H7 (cell line): ENCODE measurements at regions not wholly inside any gene's neighbourhood (a gene's known extent, or its start where the extent isn't known, plus 50 kb on each side); places are given as distances from the start of the nearest gene placed in this dataset.
"Not testable (repeated sequence)": the region's sequence is repeated elsewhere in the genome, so short reads cannot be mapped to it uniquely, and the experiment has no call there.

Experiments used
- DNase-seq: peaks from one replicate; pipeline ENCODE4 v3.0.0; 2012
- H3K27me3 ChIP-seq: 2 replicates; pipeline ENCODE4 v1.6.0; 2011; ENCODE audit warnings: mild to moderate bottlenecking, low read length; ENCODE audit not compliant: control insufficient read depth, insufficient read depth
- H3K36me3 ChIP-seq: replicated peaks from 2 replicates; pipeline ENCODE4 v1.5.1; 2011; ENCODE audit warnings: low read length; ENCODE audit not compliant: control insufficient read depth, insufficient read depth
- H3K4me3 ChIP-seq: 2 replicates; pipeline ENCODE4 v1.5.1; 2011; ENCODE audit warnings: low read depth, mild to moderate bottlenecking, control low read depth, low read length, moderate library complexity; ENCODE audit not compliant: insufficient read depth

DNA sequence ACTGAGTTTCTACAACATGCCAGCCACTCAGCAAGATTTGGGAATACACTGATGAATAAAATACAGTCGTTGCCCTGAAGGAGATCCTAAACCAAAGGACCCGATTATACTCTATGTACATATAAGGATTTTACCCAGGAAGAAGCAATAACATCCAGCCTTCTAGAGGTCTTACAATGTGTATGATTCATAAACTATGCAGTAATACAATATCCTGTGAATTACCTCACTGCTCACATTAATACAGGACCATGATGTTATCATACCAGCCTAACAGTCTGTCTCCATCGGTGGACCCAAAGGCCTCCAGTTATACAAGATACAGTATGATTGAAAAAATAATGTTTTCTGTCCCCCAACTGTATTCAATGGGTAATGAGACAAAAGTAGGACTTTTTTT, 310.5 kb upstream of the TRPM3 start:
- H3K4me3 ChIP-seq: no peak overlapping the region

DNA sequence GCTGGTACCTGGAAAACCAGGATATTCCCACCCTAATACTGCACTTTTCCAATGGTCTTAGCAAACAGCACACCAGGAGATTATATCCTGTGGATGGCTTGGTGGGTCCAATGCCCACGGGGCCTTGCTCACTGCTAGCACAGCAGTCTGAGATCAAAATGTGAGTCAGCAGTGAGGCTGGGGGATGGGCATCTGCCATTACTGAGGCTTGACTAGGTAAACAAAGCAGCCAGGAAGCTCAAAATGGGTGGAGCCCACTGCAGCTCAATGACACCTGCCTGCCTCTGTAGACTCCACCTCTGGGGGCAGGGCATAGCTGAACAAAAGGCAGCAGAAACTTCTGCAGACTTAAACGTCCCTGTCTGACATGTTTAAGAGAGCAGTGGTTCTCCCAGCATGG, 285.9 kb upstream of the TRPM3 start:
- not testable (repeated sequence) for H3K27me3 ChIP-seq, H3K36me3 ChIP-seq, H3K4me3 ChIP-seq, DNase-seq

More for the DNA sequence above, 310.5 kb upstream of the TRPM3 start:
- DNase-seq: no peak
- Histone ChIP-seq H3K27me3 (no peaks in the 10 kb centered on the region), H3K36me3 (no peaks in the 10 kb centered on the region)

- DNase-seq: no peak
- Histone ChIP-seq H3K4me3 (no peak overlapping the region), H3K36me3 (no peaks in the 10 kb centered on the region), H3K27me3 (no peaks in the 10 kb centered on the region)
These were observed 281.7 kb upstream of the TRPM3 start for GRCh38 chr9:71403106-71403505.

DNA sequence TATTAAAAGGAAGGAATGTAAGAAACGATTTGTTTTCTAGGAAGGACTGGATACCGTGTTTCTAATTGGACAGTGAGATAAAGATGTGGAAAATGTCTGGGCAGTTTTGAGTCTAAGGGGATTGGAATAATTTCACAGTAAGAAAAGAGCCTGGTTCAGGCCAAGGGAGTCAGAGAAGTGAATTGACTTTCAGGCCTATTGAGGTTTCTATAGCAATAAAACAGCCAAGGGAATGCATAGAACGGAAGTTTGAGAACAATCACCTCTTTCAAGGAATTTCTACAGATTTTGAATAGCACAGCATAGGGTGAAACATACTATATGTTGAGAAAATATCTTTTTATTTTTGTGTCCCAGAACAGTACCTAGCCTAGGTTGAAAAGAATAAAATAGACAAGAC, 271.6 kb upstream of the TRPM3 start:
- no peaks in the 10 kb centered on the region for H3K36me3 ChIP-seq
- no peaks in the 10 kb centered on the region for H3K27me3 ChIP-seq
- no peak overlapping the region for H3K4me3 ChIP-seq
- no peak for DNase-seq

DNA sequence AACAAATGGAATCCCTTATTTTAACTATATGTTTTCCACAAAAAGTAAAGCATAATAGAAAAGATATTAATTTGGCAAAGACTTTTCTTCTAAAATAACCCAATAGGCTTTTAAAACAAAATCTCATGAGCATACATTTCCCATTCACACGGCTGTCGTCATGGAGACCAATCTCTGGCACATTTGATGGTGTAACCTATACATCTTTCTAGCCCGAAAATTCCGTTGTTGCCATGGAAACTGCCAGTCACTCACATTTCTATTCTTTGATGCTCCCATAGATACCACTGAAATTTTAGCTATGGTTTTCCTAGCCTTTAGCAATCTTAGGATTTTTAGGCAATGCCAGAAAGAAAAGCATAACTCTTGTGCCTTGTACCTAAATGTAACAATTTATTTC, 262.9 kb upstream of the TRPM3 start:
- H3K27me3 ChIP-seq: no peaks in the 10 kb centered on the region
- H3K36me3 ChIP-seq: no peaks in the 10 kb centered on the region
- no peak overlapping the region for H3K4me3 ChIP-seq
- DNase-seq: no peak

- DNase-seq: peak; percentile 13
- Histone ChIP-seq H3K27me3 (no peaks in the 10 kb centered on the region), H3K4me3 (no peak overlapping the region), H3K36me3 (no peaks in the 10 kb centered on the region)
These were observed 262.0 kb upstream of the TRPM3 start for GRCh38 chr9:71383308-71383940.

GRCh38 chr9:71368157-71368556, 246.7 kb upstream of the TRPM3 start:
- Histone ChIP-seq H3K36me3 (no peaks in the 10 kb centered on the region), H3K27me3 (no peaks in the 10 kb centered on the region), H3K4me3 (no peak overlapping the region)
- DNase-seq: peak; percentile 16

GRCh38 chr9:71364186-71364955, 242.9 kb upstream of the TRPM3 start:
- no peaks in the 10 kb centered on the region for H3K36me3 ChIP-seq
- H3K4me3 ChIP-seq: no peak overlapping the region
- DNase-seq: no peak
- no peaks in the 10 kb centered on the region for H3K27me3 ChIP-seq

DNA sequence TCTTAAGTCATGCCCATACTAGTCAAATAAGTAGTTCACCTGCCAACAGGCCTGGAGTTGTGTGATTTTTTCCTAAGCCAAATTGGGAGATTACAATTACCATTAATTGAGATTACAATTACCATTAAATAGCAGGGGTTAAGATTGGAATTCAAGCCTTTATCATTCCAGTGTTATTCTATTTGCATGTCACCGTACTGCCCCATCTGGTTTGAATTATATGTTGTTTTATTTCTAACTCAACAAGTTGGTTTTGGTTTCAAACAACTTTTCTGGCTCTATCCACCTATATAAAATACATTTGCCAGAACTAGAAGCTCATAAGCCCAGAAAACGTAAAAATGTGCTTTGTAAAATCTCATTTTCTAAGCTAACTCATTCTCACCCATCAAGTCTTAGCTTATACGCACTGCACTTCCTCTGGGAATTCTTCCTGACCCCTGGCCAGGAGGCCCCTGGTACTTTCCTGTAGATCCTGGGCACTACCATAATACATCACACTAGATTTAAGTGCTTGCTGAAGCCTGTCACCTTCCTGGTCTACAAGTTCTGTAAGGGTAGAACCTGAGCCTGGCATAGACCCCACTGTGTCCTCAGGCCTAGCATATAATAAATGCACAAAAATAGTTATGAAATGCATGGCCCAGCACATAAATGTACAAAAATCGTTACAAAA, 242.0 kb upstream of the TRPM3 start:
- DNase-seq: peak; percentile 30
- Histone ChIP-seq H3K4me3 (no peak overlapping the region), H3K27me3 (no peaks in the 10 kb centered on the region), H3K36me3 (no peaks in the 10 kb centered on the region)

DNA sequence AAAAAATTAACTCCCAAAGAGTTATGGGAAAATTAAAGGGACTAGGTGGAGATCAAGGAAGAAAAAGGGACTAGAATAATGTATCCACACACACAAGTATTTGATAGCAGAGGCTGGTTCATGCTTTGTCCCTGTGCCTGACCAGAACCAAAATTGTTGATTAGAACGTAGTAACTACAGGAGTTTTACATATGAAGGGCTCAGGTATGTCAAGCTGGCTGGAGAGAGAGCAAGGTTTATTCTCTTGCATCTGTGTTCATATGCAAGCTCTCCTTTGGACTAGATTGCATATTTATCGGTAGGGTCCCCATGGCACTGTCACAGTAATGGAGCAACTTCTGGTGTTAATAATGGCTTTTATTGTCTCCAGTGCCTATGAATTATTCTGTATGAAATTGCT, 239.9 kb upstream of the TRPM3 start:
- no peaks in the 10 kb centered on the region for H3K36me3 ChIP-seq
- no peak overlapping the region for H3K4me3 ChIP-seq
- no peaks in the 10 kb centered on the region for H3K27me3 ChIP-seq
- no peak for DNase-seq

DNA sequence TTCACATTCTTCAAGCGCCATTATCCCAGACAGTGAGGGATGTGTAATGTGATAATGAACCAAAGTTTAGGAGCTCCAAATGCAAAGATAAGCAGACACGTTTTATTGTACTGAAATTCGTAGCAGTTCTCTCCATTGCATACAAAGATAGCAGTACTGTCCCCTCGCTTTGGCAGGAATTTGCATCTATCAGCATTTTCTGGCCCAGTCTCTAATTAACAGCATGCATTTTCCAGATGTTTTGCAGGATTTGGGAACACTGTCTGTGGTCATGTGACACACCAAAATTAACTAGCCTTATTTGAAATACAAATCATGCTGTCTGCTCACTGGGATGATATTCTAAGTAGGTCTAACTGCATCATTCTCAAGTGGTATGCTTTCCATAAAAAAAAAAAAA, 235.9 kb upstream of the TRPM3 start:
- H3K36me3 ChIP-seq: no peaks in the 10 kb centered on the region
- no peak overlapping the region for H3K4me3 ChIP-seq
- no peaks in the 10 kb centered on the region for H3K27me3 ChIP-seq
- no peak for DNase-seq

- DNase-seq: peak; percentile 16
- Histone ChIP-seq H3K4me3 (no peak overlapping the region), H3K27me3 (no peaks in the 10 kb centered on the region), H3K36me3 (no peaks in the 10 kb centered on the region)
These were observed 234.5 kb upstream of the TRPM3 start for GRCh38 chr9:71355884-71356283.

- no peaks in the 10 kb centered on the region for H3K36me3 ChIP-seq
- no peak for DNase-seq
- no peak overlapping the region for H3K4me3 ChIP-seq
- no peaks in the 10 kb centered on the region for H3K27me3 ChIP-seq
These were observed 232.3 kb upstream of the TRPM3 start for GRCh38 chr9:71353720-71354119.

DNA sequence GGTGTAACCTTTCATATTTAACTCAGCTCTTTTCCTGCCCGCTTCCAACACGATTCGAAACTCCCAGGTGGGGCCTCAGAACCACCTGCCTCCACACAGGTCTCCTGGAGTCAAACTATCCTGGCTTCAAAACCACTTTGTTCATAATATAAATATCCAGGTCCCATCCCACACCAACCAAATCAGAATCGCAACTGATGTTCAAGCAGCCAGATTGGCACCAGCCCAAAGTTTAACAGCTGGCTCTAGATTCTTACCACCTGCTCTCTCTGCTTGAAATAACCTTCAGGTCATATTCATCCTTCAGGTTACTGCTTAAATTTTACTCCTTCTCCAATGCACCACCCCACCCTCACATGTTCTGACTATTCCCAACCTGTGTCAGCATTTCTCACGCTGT, 231.4 kb upstream of the TRPM3 start:
- no peak for DNase-seq
- H3K4me3 ChIP-seq: no peak overlapping the region
- H3K27me3 ChIP-seq: no peaks in the 10 kb centered on the region
- no peaks in the 10 kb centered on the region for H3K36me3 ChIP-seq

- Histone ChIP-seq H3K4me3 (no peak overlapping the region), H3K27me3 (no peaks in the 10 kb centered on the region), H3K36me3 (no peaks in the 10 kb centered on the region)
- no peak for DNase-seq
These were observed 227.8 kb upstream of the TRPM3 start for GRCh38 chr9:71349218-71349617.
